ENCODE measurements at regions not wholly inside any gene's neighbourhood (a gene's known extent, or its start where the extent isn't known, plus 50 kb on each side); places are given as distances from the start of the nearest gene placed in this dataset.

GRCh38 chr7:23887660-23888059 lies 177.6 kb downstream of the STK31 start:
- DNase-seq (ENCODE audit: low spot score): no peak
- no peak overlapping the region for H3K27ac ChIP-seq
- POLR2A ChIA-PET (ENCODE audit: low non-redundant PET): no interaction called here
- TF ChIP-seq, protein P1, sequence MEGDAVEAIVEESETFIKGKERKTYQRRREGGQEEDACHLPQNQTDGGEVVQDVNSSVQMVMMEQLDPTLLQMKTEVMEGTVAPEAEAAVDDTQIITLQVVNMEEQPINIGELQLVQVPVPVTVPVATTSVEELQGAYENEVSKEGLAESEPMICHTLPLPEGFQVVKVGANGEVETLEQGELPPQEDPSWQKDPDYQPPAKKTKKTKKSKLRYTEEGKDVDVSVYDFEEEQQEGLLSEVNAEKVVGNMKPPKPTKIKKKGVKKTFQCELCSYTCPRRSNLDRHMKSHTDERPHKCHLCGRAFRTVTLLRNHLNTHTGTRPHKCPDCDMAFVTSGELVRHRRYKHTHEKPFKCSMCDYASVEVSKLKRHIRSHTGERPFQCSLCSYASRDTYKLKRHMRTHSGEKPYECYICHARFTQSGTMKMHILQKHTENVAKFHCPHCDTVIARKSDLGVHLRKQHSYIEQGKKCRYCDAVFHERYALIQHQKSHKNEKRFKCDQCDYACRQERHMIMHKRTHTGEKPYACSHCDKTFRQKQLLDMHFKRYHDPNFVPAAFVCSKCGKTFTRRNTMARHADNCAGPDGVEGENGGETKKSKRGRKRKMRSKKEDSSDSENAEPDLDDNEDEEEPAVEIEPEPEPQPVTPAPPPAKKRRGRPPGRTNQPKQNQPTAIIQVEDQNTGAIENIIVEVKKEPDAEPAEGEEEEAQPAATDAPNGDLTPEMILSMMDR (conservative IDR thresholded peaks at IDR 0.05; ENCODE audit: low read depth): no peak
- CTCF ChIA-PET: no interaction called here

GRCh38 chr7:23888958-23889357 lies 178.9 kb downstream of the STK31 start:
- TF ChIP-seq, protein P1 (conservative IDR thresholded peaks at IDR 0.05; ENCODE audit: low read depth): no peak
- no peak overlapping the region for H3K27ac ChIP-seq
- DNase-seq (ENCODE audit: low spot score): no peak
- POLR2A ChIA-PET (ENCODE audit: low non-redundant PET): no interaction called here
- CTCF ChIA-PET: no interaction called here

- TF ChIP-seq, protein P1 (conservative IDR thresholded peaks at IDR 0.05; ENCODE audit: low read depth): no peak
- POLR2A ChIA-PET (ENCODE audit: low non-redundant PET): no interaction called here
- DNase-seq (ENCODE audit: low spot score): no peak
- no peak overlapping the region for H3K27ac ChIP-seq
- CTCF ChIA-PET: interaction anchor here (0.7 to 0.8 kb wide), 2 partner anchors 27 to 553 kb away, joined by 3 to 4 read pairs; no protein-coding TSS in a partner anchor
Measured at GRCh38 chr7:23889566-23889965, 179.5 kb downstream of the STK31 start.

DNA sequence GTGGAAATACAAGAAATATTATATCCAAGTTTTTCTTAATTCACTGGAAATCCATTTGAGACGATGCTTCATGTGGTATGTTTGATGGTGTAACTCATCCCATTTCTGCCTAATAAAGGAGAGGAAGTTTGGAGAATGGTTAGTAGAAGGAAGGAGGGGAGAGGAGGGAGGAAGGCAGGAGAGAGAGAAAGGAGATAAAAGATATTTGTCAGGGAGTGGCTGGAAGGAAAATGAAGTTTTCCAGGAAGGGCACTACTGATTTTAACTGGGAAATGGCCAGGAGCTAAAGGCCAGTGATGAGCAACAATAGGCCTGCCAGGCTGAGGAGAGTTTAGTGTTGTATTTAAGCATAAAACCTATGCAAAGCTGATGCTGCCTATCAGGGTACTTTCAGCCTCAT lies 182.0 kb downstream of the STK31 start:
- CTCF ChIA-PET: interaction anchor here (0.5 kb wide), 1 partner anchor 490 kb away, joined by 4 read pairs; no protein-coding TSS in a partner anchor
- TF ChIP-seq, protein P1 (conservative IDR thresholded peaks at IDR 0.05; ENCODE audit: low read depth): no peak
- DNase-seq (ENCODE audit: low spot score): no peak
- POLR2A ChIA-PET (ENCODE audit: low non-redundant PET): no interaction called here
- H3K27ac ChIP-seq: no peak overlapping the region

- POLR2A ChIA-PET (ENCODE audit: low non-redundant PET): no interaction called here
- DNase-seq (ENCODE audit: low spot score): no peak
- H3K27ac ChIP-seq: no peak overlapping the region
- TF ChIP-seq, protein P1 (conservative IDR thresholded peaks at IDR 0.05; ENCODE audit: low read depth): no peak
- CTCF ChIA-PET: interaction anchor here (0.6 to 1.2 kb wide), 3 partner anchors 46 to 245 kb away, joined by 3 to 6 read pairs (median 6); no protein-coding TSS in a partner anchor
Measured at GRCh38 chr7:23893176-23893941, 183.3 kb downstream of the STK31 start.

GRCh38 chr7:23893942-23894891 lies 184.2 kb downstream of the STK31 start:
- ChIA-PET POLR2A (ENCODE audit: low non-redundant PET) (no interaction called here), CTCF (interaction anchor here (0.6 to 1.2 kb wide), 3 partner anchors 27 to 111 kb away, joined by 3 to 6 read pairs (median 6); no protein-coding TSS in a partner anchor)
- TF ChIP-seq, protein P1 (conservative IDR thresholded peaks at IDR 0.05; ENCODE audit: low read depth): no peak
- DNase-seq (ENCODE audit: low spot score): no peak
- no peak overlapping the region for H3K27ac ChIP-seq
